NCI-H1694 (cell line): ENCODE measurements at regions not wholly inside any gene's neighbourhood (a gene's known extent, or its start where the extent isn't known, plus 50 kb on each side); places are given as distances from the start of the nearest gene placed in this dataset.
"Not testable (repeated sequence)": the region's sequence is repeated elsewhere in the genome, so short reads cannot be mapped to it uniquely, and the experiment has no call there.

ENCODE experiments used
- DNase-seq: peaks from one replicate; lab custom pipeline; 2025; lab: John Stamatoyannopoulos, UW

DNA sequence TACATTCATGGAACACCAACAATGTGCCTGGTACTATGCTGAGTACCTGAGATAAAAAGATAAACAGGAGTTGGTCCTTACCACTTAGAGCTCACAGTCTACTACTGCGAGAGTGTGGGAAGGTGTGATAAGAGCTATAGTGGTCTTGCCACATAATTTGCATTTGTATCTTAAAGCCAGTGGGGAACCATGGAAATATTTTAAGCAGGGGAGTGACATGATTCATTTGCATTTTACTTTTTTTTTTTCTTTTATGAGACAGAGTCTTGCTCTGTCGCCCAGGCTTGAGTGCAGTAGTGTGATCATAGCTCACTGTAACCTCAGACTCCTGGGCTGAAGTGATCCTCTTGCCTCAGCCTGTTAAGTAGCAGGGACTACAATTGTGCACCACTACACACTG lies 53.6 kb downstream of the SRGAP2 start:
- not testable (repeated sequence) for DNase-seq

DNA sequence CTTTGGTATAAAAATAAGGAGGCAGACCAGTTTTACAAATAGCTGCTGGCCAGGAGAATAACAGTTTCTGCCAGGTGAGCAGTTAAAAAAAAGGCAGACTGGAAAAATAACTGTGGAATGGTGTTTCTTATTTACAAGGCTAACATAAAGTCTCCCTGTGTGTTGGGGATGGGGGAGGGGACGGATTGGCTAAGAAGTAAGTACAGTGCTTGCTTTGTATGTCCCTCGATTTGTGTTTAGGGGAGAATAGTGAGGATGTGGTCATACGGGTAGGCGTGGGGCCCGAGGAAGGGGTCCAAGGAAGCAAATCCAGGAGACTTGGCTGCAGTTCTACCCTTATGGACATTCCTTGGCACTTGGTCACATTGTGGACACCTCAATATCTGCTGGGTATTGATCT lies 58.1 kb downstream of the SRGAP2 start:
- not testable (repeated sequence) for DNase-seq

DNA sequence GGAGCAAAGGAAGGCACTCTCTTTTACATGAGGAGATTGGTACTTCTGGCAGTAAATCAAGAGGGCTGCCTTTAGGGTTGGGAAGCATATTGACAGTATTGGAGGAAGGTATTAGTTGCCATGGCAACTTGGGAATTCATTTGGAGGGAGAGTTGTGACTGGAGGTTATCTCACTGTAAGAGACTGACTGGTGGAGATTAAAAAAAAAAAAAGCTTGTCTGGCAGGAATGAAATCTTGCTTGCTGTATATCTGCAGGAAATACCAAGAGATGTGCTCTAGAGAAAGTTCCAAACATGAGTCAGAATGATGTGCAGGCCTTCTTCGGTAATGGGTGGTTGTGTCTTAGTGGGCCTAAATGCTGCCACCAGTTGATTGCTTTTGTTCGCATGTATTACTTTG lies 59.1 kb downstream of the SRGAP2 start:
- DNase-seq = not testable (repeated sequence)

DNA sequence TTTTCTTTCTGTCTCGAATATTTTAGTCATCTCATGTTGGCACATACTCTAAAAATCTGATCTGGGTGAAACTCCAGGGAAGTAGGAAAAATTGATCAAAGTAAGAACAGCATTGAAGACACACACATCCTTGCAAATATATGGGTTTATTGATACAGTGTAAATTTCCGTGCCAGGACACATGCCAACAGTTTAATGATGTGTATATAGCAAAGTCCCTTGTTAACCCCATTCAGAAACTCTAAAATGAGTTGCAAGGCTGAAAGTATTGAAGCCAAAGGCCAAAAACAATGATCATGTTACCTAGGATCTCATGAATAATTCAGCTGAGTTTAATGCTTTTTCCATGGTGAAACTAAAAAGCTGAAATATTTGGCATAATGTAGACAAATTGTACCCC lies 61.6 kb downstream of the SRGAP2 start:
- not testable (repeated sequence) for DNase-seq

DNA sequence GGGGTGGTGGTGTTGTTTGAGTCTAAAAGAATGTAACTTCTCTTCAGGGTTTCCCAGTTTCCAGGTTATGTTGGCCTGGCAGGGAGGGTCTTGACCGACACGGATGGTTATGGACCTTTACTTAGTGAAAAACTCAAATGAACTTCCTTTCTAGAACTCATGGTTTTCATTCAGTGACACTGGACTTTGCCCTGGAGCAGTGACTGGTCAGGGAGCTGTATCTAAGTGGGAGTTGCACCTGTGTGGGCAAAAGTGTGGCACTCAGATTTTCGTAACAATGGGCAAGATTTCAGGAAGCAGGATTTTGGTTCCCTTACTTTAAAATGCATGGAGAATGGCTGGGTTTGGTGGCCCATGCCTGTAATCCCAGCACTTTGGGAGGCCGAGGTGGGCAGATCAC lies 67.8 kb downstream of the SRGAP2 start:
- not testable (repeated sequence) for DNase-seq

DNA sequence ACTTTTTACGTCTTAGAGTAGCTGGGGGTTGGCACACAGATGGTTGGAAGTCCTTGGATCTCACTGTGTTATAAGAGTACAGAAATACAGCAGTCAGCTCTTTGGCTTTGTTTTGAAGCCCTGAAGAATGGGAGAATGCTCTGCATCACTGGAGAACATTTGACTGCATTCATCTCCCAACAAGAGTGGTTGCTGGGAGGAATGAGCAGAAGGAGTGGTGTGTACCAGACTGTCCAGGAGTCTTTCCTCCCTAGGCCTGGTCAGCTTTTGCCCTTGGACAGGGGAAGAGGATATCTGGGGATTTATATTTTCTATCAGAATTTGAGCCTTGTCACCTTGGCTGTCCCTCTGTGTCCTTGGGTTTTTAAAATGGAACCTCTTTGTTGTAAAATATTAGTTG lies 69.8 kb downstream of the SRGAP2 start:
- not testable (repeated sequence) for DNase-seq

DNA sequence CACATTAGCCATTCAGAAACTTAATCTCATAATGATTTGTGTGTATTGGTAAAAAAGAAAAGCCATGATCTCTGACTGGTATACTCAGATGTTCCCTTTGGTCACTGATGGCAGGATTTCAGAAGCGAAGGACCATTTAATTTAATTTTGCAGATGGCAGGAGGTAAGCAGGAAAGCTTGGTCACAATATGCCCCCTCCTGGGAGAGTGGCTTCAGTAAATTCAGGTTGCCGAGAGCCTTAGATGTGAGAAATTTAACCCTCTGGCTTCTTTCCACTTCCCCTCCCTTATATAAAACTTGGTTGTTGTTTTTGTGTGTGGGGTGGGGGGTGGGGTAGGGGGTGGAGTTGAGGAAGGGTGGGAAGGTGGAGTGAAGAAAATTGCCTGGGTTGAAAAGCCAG lies 72.8 kb downstream of the SRGAP2 start:
- not testable (repeated sequence) for DNase-seq

DNA sequence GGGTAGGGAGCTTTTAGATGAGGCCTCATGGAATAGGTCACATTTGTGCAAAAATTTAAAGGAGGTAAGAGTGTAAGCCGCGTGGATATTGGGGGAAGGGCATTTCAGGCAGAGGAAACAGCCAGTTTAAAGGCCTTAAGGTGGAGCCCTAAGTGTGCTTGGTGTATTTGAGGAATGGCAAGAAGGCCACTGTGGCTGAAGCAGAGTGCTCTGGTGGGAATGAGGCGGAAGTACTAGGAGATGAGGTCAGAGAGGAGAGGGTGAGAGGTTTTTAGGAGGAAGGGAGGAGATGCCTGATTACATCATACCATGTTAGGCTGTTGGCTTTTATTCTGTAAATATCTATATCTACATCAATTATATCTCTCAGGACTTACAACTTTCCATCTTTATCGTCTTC lies 75.3 kb downstream of the SRGAP2 start:
- DNase-seq = not testable (repeated sequence)

DNA sequence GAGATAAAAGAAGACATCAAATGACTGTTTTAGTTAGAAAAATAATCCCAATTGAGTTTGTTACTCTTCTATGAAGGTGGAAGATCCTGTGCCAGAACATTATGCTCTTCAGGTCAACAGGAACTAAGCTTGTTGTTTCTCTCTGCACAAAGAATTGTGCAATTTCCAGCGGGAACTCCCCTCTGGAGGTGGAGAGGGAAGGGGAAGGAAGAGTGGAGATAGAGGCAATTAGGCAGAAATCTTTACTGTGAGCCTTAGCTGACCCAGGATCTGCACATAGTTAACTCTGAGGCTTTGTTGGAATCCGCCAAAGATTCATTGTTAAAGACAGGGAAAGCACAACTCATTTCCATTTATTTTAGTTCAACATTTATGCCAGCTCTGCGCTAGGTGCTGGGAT lies 77.3 kb downstream of the SRGAP2 start:
- DNase-seq = not testable (repeated sequence)

DNA sequence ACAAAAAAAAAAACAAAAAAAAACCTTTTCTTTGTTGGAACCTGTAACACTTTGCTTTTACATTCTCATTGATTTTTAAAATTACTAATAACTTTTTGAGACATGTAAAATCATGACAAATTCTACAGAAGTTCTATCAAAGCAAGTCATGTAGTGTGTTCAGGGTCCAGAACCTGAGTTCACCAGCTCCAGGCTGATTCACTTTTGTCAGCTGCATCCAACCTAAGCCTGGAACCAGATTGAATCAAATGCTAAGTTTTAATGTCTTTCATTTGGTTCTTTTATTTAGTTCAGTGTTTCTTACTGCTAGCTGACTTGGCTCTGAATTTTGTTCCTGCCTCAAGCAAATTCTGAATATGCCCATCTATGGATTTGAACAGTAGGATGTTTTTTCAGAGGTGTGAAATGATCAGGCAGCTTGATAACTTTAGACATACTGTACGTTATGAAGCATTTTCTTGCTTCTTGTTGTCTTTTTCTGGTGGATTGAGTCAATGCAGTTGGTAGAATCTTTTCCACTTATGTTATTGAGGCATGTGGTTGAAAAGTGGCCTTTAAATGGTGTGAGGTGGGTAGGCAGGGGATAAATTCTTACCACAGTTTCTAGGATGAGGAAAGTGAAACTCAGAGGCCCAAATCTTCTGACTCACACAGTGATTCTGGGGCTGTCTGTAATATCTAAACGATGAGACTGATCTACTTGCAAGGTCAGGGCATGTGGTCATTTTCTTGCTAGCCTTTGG lies 78.7 kb downstream of the SRGAP2 start:
- DNase-seq = not testable (repeated sequence)

DNA sequence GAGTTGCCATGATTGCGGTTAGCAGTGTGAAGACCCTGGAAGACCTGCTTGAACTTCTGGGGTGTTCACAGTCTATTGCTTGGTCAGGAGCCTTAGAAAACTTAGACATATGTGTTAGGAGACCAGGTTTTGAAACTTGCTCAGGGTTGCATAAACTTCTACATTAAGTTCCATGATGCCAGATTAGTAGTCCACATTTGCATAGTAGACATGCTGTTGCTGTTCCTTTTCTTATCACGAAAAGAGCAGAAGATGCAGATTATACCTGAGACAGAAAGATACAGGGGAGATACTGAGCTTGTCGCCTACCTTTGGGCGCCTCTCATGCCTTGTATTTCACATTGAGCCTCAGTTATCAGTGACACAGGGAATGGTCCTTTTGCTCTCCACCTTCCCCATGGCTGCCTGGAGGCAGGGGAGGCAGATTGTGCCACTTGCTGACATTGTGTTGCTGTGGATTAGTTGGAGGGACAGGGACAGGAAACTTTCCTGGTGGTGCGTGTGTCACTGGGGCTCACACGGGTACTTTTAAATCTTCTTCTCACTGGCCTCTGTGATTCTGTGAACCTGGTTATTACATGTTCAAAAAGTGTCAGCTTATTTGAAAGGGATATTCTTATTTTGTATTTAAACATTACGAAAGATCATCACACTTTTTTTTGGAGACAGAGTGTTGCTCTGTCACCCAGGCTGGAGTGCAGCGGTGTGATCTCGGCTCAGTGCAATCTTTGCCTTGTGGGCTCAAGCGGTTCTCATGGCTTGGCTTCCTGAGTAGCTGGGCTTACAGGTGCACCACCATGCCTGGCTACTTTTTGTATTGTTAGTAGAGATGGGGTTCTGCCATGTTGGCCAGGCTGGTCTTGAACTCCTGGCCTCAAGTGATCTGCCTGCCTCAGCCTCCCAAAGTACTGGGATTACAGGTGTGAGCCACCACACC lies 82.0 kb downstream of the SRGAP2 start:
- not testable (repeated sequence) for DNase-seq

DNA sequence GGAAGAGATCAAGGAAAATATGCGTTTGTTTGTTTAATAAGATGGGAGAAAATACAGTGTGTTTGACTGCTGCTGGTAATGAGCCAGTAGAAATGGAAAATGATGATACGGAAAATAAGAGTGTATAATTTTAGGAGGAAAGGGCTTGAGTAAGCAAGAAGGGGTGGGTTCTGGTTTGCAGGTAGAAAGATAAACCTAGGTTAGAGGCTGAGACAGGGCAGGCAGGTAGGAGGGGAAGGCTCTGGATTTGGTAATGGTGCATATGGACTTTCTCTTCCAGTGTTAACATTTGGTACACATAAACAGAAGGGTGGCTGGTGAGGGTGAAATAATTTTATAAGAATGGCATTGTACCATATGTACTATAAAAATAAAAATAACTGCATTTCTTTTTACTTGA lies 84.4 kb downstream of the SRGAP2 start:
- not testable (repeated sequence) for DNase-seq

DNA sequence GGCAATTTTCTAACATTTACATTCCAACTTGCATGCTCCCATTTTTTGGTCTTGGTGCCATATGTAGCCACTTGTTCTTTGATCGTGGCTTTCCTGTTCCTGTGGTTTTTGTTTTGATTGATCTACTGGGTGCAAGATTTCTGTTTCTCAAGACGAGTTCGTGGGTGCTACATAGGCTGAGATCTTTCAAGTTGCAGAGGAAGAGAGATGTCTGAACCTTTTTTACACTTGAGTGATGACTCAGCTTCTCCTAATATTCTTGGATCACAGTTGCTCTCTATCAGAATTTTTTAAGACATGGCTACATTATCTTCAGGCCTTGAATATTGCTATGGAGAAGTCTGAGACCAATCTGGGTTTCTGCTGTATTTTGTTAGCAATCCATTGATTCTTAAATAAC lies 85.1 kb downstream of the SRGAP2 start:
- DNase-seq = not testable (repeated sequence)

DNA sequence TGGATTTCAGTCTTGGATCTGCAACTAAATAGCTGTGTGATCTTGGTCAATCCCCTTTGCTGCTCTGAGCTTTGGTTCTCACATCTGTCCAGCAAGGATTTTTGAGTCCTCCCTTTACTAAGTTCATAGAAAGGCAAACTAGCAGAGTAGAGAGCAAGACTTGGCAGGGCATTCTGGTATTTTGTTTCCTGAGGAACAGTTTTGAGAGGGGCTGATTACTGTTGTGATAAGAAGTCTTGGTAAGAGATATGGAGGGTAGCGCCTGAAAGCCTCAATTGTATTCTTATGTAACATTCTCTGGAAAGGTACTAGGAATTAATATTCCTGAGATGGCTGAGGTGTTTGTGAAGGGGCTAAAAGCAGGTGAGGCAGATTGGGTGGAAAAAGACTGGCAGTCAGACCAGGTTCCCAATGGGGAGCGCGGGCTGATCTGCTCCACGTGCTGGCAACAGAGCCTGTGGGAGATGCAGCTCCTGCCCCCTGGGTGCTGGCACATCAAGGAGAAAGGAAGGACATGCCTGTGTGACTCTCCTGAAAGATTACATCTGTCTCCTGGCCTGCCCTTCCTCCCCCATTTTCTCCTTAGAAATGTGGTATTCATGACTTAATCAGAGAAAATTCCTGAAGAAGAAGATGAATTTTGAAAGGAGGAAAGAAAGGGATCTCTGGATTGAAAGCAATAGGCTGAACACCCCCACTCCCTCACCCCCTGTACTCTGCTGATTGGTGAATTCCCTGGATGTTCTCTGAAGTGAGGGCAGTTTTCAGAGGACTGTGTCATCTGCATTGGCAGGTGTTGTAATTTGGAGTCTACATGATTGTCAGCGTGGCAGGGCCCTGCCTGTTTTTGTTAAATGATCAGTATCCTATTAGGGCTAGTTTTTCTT lies 94.0 kb downstream of the SRGAP2 start:
- DNase-seq = not testable (repeated sequence)

DNA sequence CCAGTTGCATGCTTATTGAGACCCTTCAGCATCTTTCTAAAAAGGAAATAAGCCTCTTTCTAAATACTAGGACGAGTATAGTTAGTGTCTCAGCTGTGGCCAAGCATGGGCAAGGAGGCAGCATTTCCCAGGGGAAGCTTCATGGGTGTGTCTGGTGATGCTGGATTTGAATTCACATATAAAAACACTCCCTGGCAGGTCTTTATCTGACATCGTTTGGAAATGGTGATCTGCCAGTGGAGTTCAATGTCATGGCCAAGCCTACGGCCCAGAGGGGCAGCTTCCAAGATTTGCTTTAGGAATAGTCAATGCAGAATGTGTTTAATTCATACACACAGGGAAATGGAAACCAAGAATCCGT lies 94.7 kb downstream of the SRGAP2 start:
- not testable (repeated sequence) for DNase-seq

DNA sequence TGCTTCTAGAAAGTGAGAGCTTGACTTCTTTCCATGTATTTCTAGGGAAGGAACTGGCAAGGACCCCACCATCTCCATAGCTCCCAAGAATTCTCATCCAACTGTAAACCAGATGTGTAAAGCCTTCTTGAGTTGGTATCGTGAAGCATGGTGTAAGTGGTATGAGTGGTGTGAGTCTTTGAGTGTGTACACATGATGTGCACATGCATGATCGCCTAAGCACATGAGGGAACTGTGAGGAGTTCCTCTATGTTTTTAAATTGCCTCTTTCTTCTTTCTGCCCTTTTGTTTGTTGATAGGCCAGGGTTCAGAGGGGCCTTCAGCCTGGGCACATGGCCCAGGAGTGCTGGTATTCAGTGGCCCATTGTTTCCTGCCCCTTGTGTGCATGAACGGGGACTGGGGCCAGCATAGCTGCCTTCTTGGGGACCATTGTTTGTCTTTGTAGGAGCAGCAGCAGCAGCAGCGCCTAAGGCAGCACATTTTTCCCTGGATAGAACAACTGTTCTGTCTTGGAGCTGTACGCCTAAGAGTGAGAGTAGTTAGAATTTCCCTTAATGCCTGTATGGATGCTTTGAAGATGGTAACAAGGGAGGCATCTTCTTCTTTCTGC lies 95.9 kb downstream of the SRGAP2 start:
- DNase-seq = not testable (repeated sequence)

DNA sequence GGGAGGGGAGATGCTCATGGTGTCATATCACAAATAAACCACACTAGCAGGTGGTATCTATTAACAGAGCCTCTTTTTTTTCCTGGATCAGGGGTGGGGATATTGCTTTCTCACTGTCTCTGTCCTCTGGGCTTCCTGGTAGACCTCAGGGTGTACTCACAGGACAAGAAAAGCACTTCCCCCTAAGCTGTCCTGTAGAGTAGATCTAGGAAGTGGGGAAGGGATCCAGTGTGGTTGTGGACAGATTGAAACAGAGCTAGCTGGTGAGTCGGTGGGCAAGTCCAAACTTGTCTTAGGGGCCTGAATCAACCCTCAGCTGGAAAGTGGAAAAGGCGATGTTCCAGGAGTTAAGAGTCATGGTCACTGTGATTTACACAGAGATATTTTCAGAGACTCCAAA lies 96.6 kb downstream of the SRGAP2 start:
- not testable (repeated sequence) for DNase-seq

DNA sequence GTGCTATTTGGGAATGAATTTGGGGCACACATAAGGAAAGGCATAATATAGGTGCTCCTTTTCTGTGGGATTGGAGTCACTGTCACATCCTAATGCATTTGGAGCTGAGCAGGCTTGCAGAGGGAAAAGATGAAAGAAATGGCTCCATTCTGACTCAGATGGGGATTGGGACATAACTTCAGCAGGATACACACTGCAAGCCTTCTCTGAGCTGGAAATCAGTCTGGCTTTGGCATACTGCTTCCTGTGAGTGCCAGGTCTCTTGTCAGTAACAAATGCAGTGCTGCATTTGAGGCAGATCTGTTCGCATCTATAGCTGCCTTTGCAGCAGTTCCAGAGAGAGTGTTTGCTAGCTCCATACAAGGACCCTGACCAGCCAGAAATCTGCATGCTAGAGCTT lies 98.7 kb downstream of the SRGAP2 start:
- peak; percentile 48 for DNase-seq

DNA sequence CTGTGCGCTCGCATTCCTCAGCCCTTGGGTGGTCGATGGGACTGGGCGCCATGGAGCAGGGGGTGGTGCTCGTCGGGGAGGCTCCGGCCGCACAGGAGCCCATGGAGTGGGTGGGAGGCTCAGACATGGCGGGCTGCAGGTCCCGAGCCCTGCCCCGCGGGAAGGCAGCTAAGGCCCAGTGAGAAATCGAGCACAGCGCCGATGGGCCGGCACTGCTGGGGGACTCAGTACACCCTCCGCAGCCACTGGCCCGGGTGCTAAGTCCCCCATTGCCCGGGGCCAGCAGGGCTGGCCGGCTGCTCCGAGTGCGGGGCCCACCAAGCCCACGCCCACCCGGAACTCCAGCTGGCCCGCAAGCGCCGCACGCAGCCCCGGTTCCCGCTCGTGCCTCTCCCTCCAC lies 104.1 kb downstream of the SRGAP2 start:
- not testable (repeated sequence) for DNase-seq

DNA sequence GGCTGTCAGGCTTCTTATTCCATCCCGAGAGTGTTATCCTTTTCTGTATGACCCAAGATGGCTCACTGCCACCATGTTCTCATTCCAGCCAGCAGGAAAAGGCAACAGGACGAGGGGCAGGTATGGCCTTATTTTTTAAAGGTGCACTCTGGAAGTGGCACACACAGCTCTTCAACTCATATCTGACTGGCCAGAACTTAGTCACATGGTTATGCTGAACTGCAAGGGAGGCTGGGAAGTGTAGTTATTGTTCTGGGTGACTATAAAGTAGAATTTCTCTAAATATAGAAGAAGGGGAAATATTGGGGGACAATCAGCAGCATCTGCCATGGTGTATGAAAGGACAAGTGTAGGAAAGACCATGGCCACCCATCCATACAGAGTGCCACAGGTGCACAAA lies 107.6 kb downstream of the SRGAP2 start:
- DNase-seq = not testable (repeated sequence)

DNA sequence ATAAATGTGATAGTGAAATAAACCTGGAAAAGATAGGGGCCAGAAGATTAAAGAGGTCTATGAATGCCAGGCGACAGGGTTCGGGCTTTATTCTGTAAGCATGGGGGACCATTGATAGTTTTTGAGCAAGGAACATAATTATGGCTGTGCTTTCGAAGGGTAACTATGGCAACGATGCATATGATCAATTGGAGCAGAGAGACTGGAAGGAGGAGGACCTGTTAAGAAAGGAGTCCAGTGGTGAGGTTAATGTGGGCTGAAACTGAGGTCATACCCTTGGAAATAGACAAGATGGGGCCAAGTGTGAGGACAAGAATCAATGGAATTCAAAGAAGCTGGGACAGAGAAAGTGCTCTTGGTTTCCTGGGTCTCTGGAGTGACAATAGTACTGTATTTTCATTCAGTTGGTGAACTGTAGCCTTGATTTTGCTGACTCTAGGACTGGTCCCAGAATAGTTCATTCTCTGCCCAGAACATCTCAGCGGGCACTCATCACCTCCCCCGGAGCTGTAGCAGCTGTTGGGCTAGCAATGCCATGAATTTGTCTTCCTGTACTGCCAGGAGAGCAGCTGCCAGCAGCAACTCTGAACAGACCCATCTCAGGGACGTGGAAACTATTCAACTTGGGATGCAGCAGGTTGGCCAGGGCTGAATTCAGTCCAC lies 108.4 kb downstream of the SRGAP2 start:
- not testable (repeated sequence) for DNase-seq
